Spleen (tissue), 11 donors: ENCODE measurements at regions not wholly inside any gene's neighbourhood (a gene's known extent, or its start where the extent isn't known, plus 50 kb on each side); places are given as distances from the start of the nearest gene placed in this dataset.

Experiments used
- DNase-seq: peaks from one replicate; pipeline ENCODE4 v3.0.0-alpha.2; 2020
- H3K27ac ChIP-seq, 8 donors: fragments of 200-600 bp; sonication (generic) in 7 of 8; 1 replicate in 4 of 8; 2 replicates in 4 of 8; pipeline versions ENCODE4 v1.5.0 to v1.8.0; 2016 to 2021; ENCODE audit warnings: inconsistent platforms in 4 of 8, mild to moderate bottlenecking in 4 of 8, moderate library complexity in 1 of 8
- H3K27me3 ChIP-seq, 7 donors: fragments of 200-600 bp; sonication (generic) in 6 of 7; replicated peaks in 1 of 7; 1 replicate in 4 of 7; 2 replicates in 3 of 7; pipeline versions ENCODE4 v1.5.0 to v1.8.0; 2016 to 2021; ENCODE audit warnings: inconsistent platforms in 3 of 7, mild to moderate bottlenecking in 1 of 7
- H3K36me3 ChIP-seq, 6 donors: fragments of 200-600 bp; sonication (generic) in 5 of 6; 1 replicate in 4 of 6; 2 replicates in 2 of 6; pipeline versions ENCODE4 v1.5.0 to v1.8.0; 2016 to 2021; ENCODE audit warnings: inconsistent platforms in 2 of 6
- H3K4me1 ChIP-seq, 6 donors: fragments of 200-600 bp; sonication (generic) in 5 of 6; 1 replicate in 3 of 6; 2 replicates in 3 of 6; pipeline versions ENCODE4 v1.5.0 to v1.8.0; 2016 to 2021; ENCODE audit warnings: inconsistent platforms in 3 of 6
- H3K4me3 ChIP-seq, 8 donors: fragments of 200-600 bp; sonication (generic) in 7 of 8; 1 replicate in 4 of 8; 2 replicates in 4 of 8; pipeline versions ENCODE4 v1.5.0 to v1.8.0; 2016 to 2021; ENCODE audit warnings: inconsistent platforms in 4 of 8, mild to moderate bottlenecking in 4 of 8, moderate library complexity in 2 of 8
- H3K9me3 ChIP-seq, 8 donors: fragments of 200-600 bp; sonication (generic) in 7 of 8; 1 replicate in 4 of 8; 2 replicates in 4 of 8; pipeline versions ENCODE4 v1.5.0 to v1.8.0; 2016 to 2021; ENCODE audit warnings: inconsistent platforms in 4 of 8
- POLR2A ChIP-seq, 3 donors: fragments of 450-650 bp; IDR thresholded peaks; one replicate each; pipeline ENCODE4 v1.5.1; 2017; ENCODE audit warnings: antibody characterized with exemption in 3 of 3, mild to moderate bottlenecking in 1 of 3
- POLR2AphosphoS5 ChIP-seq, 3 donors: sonication (generic); formaldehyde crosslinking; IDR thresholded peaks; one replicate each; pipeline ENCODE4 v1.5.1; 2017; ENCODE audit warnings: antibody characterized with exemption in 3 of 3
- WGBS, 5 donors: extraction: QIAGEN DNeasy Blood & Tissue Kit in 3 of 5; methylation state at CpG; one replicate each; pipeline versions ENCODE4 v1.1.5 to v1.1.7; 2013 to 2018; 5-methylcytosine and 5-hydroxymethylcytosine counted together
- intact Hi-C: fragments of 100-400 bp; cut with DNase I; formaldehyde crosslinking; loops from one replicate; pipeline ENCODE4 v1.15.0; 2023; ENCODE audit warnings: low total_unique reads
- TF ChIP-seq, protein P1 (sequence below), 11 experiments: fragments of 200-600 bp in 7 of 11; fragments of 450-650 bp in 4 of 11; sonication (generic) in 4 of 11; IDR thresholded peaks in 8 of 11; conservative IDR thresholded peaks in 3 of 11; 1 replicate in 7 of 11; 2 replicates in 4 of 11; pipeline versions ENCODE4 v1.4.0 to v1.8.0; 2016 to 2021; ENCODE audit warnings: antibody characterized with exemption in 11 of 11, inconsistent platforms in 4 of 11, mild to moderate bottlenecking in 1 of 11
- donor health status: healthy with polysubstance abuse.
- donor health status: DM: no; HTN: no; CAD: no; lungs with moderate emphysema.
- donor health status: DM: no; HTN: no; CAD: no.
- donor health status: Bipolar disorder and iron deficiency.
- donor health status: healthy.
- donor health status: DM: no; HTN: no; CAD: no.
- donor health status: DM: yes; HTN: yes; CAD: no.

GRCh38 chr12:61676520-61676919 is 583.7 kb upstream of the USP15 start:
- intact Hi-C loops = no loop called here
- DNase-seq = no peak
- no peaks in the 10 kb centered on the region for H3K4me1 ChIP-seq

DNA sequence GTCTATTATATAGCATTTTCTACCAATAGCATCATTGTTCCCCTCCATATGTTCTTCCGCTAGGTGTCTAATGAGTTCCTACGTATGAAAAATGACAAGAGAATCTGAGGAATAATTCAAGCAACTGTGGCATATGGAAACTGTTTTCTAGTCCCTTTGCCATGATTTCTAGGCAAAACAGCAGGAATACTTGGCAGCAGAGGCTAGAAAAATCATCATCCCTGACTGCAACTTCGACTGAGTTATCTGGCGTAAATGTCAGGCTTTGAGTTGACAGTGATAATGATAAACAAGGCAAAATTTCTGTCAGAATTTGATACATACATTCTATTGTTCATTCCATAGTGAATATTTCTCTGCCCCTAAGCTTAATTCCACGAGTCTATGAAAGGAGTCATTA is 572.8 kb upstream of the USP15 start:
- Histone ChIP-seq H3K9me3 (no peaks in the 10 kb centered on the region), H3K27ac (no peak overlapping the region), H3K36me3 (no peaks in the 10 kb centered on the region), H3K4me3 (no peak overlapping the region), H3K4me1 (no peaks in the 10 kb centered on the region), H3K27me3 (no peaks in the 10 kb centered on the region)
- intact Hi-C loops = no loop called here
- no peak for DNase-seq
- TF ChIP-seq POLR2AphosphoS5 (IDR thresholded peaks at IDR 0.05) = no peak
- no peak for TF ChIP-seq POLR2A (IDR thresholded peaks at IDR 0.05)
- TF ChIP-seq, protein P1, sequence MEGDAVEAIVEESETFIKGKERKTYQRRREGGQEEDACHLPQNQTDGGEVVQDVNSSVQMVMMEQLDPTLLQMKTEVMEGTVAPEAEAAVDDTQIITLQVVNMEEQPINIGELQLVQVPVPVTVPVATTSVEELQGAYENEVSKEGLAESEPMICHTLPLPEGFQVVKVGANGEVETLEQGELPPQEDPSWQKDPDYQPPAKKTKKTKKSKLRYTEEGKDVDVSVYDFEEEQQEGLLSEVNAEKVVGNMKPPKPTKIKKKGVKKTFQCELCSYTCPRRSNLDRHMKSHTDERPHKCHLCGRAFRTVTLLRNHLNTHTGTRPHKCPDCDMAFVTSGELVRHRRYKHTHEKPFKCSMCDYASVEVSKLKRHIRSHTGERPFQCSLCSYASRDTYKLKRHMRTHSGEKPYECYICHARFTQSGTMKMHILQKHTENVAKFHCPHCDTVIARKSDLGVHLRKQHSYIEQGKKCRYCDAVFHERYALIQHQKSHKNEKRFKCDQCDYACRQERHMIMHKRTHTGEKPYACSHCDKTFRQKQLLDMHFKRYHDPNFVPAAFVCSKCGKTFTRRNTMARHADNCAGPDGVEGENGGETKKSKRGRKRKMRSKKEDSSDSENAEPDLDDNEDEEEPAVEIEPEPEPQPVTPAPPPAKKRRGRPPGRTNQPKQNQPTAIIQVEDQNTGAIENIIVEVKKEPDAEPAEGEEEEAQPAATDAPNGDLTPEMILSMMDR (IDR thresholded peaks at IDR 0.05 in 8 of 11, conservative IDR thresholded peaks at IDR 0.05 in 3 of 11) = no peak
- WGBS, 5 donors = 71 to 80% (median 76%) methylated on average over 5 of the region's 5 CpGs

More at GRCh38 chr12:61676520-61676919, 583.7 kb upstream of the USP15 start:
- TF ChIP-seq POLR2AphosphoS5 (IDR thresholded peaks at IDR 0.05) = no peak
- TF ChIP-seq POLR2A (IDR thresholded peaks at IDR 0.05) = no peak
- TF ChIP-seq, protein P1 (IDR thresholded peaks at IDR 0.05 in 8 of 11, conservative IDR thresholded peaks at IDR 0.05 in 3 of 11) = no peak
- H3K27me3 ChIP-seq = no peaks in the 10 kb centered on the region
- H3K27ac ChIP-seq = no peak overlapping the region
- peaks cover 0 to 18% (median 12%) of the 10 kb centered on the region in 8 donors for H3K9me3 ChIP-seq
- H3K36me3 ChIP-seq = no peaks in the 10 kb centered on the region
- no peak overlapping the region for H3K4me3 ChIP-seq

DNA sequence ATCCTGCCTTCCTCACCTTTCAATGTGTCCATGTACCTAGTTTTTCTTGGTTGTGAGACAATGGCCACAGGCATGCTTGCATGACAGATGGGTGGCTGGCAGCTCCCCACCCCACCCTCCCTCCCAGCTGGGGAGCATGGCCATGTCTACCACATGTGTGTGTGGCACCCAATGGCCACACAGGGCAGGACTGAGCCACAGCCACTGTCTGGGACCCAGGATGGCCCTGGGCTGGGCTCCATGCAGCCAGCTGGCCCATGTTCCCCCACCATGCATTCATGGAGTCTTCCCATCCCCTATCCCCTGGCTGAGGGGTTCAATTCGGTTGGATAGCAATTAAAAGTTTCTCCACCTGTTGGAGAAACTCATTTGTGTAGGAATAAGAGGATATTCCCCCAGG is 566.0 kb upstream of the USP15 start:
- Histone ChIP-seq H3K9me3 (peaks cover 0 to 56% (median 43%) of the 10 kb centered on the region in 8 donors), H3K27ac (no peak overlapping the region), H3K4me1 (no peaks in the 10 kb centered on the region), H3K4me3 (no peak overlapping the region), H3K27me3 (no peaks in the 10 kb centered on the region), H3K36me3 (no peaks in the 10 kb centered on the region)
- intact Hi-C loops = no loop called here
- WGBS, 5 donors = 20 to 58% (median 55%) methylated on average over 1 of the region's 1 CpG
- peak; percentile 51 for DNase-seq
- TF ChIP-seq, protein P1 (IDR thresholded peaks at IDR 0.05 in 8 of 11, conservative IDR thresholded peaks at IDR 0.05 in 3 of 11) = no peak
- TF ChIP-seq POLR2A (IDR thresholded peaks at IDR 0.05) = no peak
- no peak for TF ChIP-seq POLR2AphosphoS5 (IDR thresholded peaks at IDR 0.05)

GRCh38 chr12:61701471-61701870 is 558.7 kb upstream of the USP15 start:
- Histone ChIP-seq H3K4me1 (no peaks in the 10 kb centered on the region), H3K9me3 (peaks cover 0 to 30% (median 23%) of the 10 kb centered on the region in 8 donors), H3K4me3 (no peak overlapping the region), H3K27ac (no peak overlapping the region), H3K36me3 (no peaks in the 10 kb centered on the region), H3K27me3 (no peaks in the 10 kb centered on the region)
- intact Hi-C loops = no loop called here
- DNase-seq = no peak
- WGBS, 5 donors = 61 to 79% (median 67%) methylated on average over 3 of the region's 3 CpGs
- TF ChIP-seq, protein P1 (IDR thresholded peaks at IDR 0.05 in 8 of 11, conservative IDR thresholded peaks at IDR 0.05 in 3 of 11) = no peak
- TF ChIP-seq POLR2AphosphoS5 (IDR thresholded peaks at IDR 0.05) (no peak), POLR2A (IDR thresholded peaks at IDR 0.05) (no peak)
